ENCODE measurements at regions not wholly inside any gene's neighbourhood (a gene's known extent, or its start where the extent isn't known, plus 50 kb on each side); places are given as distances from the start of the nearest gene placed in this dataset.
"Not testable (repeated sequence)": the region's sequence is repeated elsewhere in the genome, so short reads cannot be mapped to it uniquely, and the experiment has no call there.

DNA sequence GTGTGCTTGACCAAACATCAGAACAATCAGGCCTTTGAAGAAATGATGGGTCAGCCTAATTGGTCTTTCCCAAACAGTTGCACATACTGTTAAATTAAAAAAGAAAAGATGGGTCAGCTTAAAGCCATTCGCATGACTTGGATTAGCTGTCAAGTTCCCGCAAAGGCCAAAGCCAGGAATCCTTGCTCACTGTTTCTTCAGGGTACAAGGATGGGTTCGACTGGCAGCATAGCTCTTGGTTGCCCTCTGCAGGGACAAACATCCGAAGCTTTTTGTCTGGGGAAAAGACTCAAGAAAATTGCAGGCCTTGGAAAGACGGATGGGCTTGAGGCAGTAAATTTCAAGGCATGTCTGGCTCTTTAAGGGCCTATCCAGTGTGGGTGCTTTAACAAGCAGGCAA, 168.0 kb downstream of the HDGFL1 start:
- peak in 2 of 3 donors; percentile 1 to 10 for DNase-seq (ENCODE audit: low read depth in 2 of 3, low spot score in 2 of 3)

DNA sequence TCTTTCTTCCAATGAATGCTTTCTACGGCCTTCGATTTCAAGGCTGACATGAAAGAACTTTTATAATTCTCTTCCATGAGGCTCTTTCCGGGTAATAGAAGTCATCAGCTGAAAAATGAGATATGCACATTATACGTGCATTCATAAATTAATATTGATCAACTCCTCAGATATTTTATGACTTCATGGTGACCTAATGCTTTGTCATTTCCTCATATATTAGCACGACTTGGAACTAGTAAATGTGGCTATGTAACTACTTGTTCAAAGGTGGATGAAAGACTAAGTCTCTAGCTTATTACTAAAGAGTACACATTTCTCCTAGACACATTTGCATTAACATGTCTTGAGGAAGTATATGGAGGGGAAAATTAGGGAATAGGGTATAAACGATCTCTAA, 168.8 kb downstream of the HDGFL1 start:
- DNase-seq (ENCODE audit: low read depth in 2 of 3, low spot score in 2 of 3): no peak

DNA sequence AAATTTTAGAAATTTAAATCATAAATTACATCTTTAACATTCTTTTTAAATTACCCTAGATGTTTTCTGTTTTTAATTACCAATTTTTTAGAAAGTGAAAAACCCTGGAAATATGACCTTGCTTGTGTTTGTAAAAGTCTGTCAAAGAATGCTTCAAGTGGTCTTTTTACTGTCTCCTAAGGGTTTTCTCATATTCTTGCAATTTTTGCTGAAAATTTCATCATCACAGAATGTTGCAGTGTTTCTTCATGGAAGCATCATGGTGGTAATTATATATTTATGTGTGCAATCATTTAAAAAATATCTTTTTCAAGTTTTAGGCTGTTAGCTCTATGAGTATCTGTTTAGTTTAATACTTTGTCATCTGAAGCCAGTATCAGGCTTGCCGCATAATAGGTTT, 178.2 kb downstream of the HDGFL1 start:
- DNase-seq (ENCODE audit: low read depth in 2 of 3, low spot score in 2 of 3): no peak

DNA sequence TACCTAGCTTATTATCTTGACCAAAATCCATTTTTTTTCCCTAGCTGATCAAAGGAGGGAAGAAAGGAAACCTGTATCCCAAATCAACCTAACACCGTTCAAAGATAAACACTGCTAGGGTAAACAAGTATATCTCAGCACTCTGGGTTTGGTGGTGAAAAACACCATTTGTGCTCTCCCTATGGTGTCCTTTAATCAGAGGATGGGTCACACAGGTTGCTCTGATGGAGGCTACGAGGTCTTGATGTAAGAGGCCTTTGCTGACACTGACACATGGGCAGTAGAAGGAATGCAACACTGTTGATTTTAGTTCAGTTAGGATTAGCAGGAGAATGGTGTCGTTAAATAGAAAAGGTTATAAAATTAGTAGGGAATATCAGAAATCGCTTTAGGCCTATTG, 179.3 kb downstream of the HDGFL1 start:
- no peak for DNase-seq (ENCODE audit: low read depth in 2 of 3, low spot score in 2 of 3)

DNA sequence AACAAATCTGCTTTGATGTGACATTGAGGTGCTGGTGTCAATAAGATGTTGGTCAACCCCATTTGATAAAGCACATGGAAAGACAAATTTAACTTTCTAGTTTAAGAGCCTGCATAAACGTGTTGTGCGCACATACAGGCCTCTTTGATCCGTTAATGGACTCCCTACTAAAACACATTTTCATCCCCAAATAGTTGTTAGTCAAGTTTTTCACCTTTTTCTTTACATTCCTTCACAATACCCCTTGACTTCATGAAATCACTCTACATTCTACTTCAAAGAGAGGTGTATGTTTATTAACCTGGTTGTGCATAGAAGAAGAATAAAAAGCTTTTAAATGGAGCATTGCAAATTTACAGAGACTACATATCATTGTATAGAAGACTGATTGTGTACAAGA, 180.3 kb downstream of the HDGFL1 start:
- no peak for DNase-seq (ENCODE audit: low read depth in 2 of 3, low spot score in 2 of 3)

DNA sequence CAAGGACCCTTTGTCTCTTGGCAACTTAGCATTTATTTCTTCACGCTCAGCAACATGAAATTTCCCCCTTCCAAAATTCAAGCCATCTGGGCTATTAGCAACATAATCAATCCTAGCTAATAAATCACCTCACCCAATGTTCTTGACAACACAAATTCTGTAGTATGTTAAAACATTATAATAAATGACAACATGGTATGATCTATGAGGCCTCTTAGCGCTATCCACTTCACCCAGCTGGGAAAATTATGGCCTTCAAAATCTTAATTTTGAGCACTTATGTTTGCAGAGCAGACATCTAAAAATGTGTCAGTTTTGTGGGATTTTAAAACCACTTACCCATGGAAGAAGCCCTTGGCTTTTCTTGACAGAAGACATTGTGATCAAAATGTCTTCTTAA, 181.9 kb downstream of the HDGFL1 start:
- DNase-seq (ENCODE audit: low read depth in 2 of 3, low spot score in 2 of 3): no peak

DNA sequence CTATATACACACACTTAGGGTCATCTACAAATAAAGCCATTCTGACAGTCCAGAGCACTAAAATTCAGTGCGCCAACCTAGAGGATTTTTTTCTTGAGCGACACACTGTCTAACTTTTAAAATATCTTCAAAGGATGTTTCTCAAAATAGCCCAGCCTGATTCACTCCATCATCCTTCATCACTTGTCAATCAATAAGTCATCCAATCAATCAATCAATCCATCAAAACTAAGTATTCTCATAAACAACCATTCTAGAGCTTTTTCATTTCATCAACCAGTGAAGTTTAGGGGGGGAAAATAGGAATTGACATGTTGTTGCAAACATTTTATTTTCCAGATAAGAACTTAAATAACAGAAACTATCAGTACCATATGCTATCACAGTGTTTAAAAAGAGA, 183.2 kb downstream of the HDGFL1 start:
- no peak for DNase-seq (ENCODE audit: low read depth in 2 of 3, low spot score in 2 of 3)

DNA sequence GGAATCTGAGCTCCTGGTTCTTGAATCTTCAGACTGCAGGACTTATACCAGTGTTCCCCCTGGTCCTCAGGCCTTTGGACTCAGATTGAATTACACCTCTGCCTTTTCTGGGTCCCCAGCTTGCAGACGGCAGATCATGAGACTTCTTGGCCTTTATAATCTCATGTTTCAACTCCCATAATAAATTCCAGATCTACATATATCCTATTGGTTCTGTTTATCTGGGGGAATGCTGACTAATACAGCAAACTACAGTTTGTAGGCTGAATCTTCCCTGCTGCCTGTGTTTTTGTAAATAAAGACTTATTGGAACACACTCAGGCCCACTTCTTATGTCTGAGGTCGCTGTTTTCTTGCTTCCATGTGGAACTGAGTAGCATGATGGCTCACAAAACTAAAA, 184.7 kb downstream of the HDGFL1 start:
- no peak for DNase-seq (ENCODE audit: low read depth in 2 of 3, low spot score in 2 of 3)

DNA sequence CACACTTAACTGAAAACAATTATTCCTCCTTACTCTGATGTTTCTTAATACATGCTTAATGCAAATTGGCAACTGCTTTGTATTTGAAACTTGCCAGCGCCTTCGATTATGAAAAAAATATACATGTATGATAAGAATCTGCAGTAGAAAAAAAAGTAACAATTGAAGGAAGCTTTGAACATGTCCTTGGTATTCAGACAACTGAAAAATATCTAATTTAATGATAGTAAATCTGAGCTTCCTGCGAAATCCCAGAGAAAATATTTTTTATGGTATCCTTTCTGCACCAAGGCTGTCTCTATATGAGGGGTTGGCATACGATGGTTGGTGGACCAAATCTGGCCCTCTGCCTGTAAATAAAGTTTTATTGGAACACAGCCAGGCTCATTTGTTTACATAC, 186.2 kb downstream of the HDGFL1 start:
- no peak for DNase-seq (ENCODE audit: low read depth in 2 of 3, low spot score in 2 of 3)

- no peak for DNase-seq (ENCODE audit: low read depth in 2 of 3, low spot score in 2 of 3)
These were observed 187.0 kb downstream of the HDGFL1 start for GRCh38 chr6:22756365-22756764.

DNA sequence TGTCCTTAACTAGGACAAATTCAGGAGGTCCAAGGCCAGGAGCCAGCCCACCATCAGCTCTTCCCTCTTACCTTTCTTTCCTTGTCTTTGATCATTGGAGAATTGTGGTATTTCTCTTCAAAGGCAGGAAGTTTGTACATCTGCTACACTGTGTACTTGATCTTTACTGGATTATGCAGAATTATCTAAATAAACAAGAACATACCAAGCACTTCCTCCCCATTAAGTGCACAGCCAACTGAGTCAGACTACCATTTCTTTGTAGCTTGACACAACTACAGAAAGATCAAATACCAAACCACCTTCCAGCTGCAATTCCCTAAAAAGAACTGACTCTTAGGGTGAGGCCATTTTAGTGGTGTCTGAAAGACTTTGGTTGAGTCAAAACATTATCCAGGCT, 195.1 kb downstream of the HDGFL1 start:
- no peak for DNase-seq (ENCODE audit: low read depth in 2 of 3, low spot score in 2 of 3)

GRCh38 chr6:22765015-22765414, 195.6 kb downstream of the HDGFL1 start:
- no peak for DNase-seq (ENCODE audit: low read depth in 2 of 3, low spot score in 2 of 3)

DNA sequence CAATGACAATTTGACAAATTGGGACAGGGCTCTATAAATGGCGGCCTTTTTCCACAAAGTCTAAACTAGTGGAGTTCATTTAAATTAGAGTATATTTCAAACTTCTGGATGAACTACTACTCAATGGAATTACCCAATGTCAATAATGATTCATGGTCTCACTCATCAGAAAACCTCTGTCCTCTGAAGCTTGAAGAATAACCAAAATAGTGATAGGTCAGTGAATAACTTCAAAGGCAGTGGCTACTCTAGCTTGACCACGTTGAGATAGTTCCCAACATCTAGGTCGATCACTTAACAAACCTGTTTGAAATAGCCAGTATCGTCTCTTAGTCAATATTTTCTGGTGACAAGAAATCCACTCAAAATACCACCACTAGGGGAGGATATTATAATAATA, 197.6 kb downstream of the HDGFL1 start:
- DNase-seq (ENCODE audit: low read depth in 2 of 3, low spot score in 2 of 3): no peak

DNA sequence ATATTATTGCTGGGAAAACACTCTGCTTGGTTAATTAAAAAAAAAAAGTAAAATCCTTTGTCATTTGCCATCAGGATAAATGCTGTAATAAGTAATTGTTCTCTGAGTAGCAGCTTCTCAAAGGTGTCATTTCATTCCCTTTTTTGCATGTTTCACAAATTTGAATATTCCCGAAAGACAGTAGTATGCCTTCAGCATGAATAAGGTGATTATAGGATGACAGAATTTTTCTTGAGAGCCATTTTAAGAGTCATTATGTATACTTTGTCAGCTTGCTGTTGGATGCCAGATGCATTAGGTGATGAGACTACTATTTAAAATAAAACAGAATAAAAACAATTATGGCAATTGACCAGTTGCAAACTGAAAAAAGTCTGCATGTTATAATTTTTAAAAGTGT, 200.7 kb downstream of the HDGFL1 start:
- no peak for DNase-seq (ENCODE audit: low read depth in 2 of 3, low spot score in 2 of 3)

GRCh38 chr6:22774129-22774528, 204.8 kb downstream of the HDGFL1 start:
- DNase-seq (ENCODE audit: low read depth in 2 of 3, low spot score in 2 of 3): no peak

- DNase-seq (ENCODE audit: low read depth in 2 of 3, low spot score in 2 of 3): not testable (repeated sequence)
These were observed 209.1 kb downstream of the HDGFL1 start for GRCh38 chr6:22778438-22778837.

DNA sequence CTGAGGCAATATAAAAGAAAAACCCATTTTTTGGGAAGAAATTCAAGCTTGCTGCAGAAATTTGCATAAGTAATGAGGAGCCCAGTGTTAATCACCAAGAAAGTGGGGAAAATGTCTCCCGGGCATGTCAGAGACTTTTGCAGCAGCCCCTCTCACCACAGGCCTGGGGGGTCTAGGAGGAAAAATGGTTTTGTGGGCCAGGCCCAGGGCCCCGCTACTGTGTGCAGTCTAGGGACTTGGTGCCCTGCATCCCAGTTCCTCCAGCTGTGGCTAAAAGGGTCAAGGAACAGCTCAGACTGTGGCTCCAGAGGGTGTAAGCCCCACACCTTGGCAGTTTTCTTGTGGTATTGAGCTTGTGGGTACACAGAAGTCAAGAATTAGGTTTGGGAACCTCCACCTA, 209.7 kb downstream of the HDGFL1 start:
- no peak for DNase-seq (ENCODE audit: low read depth in 2 of 3, low spot score in 2 of 3)

DNA sequence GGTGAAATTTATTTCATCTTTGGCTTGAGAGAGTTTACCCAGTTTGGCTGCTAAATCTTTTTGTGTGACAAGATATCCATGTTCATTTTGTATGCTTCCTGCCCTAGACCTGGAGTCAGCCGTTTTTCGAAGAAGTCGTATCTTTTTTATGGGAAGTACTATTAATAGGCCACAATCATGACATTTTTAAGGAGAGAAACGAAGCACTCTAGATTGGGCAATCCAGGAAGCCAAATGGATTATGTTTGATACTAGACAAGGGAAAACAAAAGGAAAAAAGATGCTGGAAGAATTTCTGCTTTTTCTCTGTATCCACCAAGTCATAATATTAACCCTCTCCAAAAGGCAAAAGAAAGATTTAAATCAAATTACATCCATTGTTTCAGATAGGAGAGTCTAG, 214.6 kb downstream of the HDGFL1 start:
- DNase-seq (ENCODE audit: low read depth in 2 of 3, low spot score in 2 of 3): no peak

GRCh38 chr6:22784601-22785410, 215.4 kb downstream of the HDGFL1 start:
- no peak for DNase-seq (ENCODE audit: low read depth in 2 of 3, low spot score in 2 of 3)

- no peak for DNase-seq (ENCODE audit: low read depth in 2 of 3, low spot score in 2 of 3)
These were observed 218.7 kb downstream of the HDGFL1 start for GRCh38 chr6:22788038-22788437.

- no peak for DNase-seq (ENCODE audit: low read depth in 2 of 3, low spot score in 2 of 3)
These were observed 219.9 kb downstream of the HDGFL1 start for GRCh38 chr6:22789315-22789714.

GRCh38 chr6:22794844-22795243, 225.5 kb downstream of the HDGFL1 start:
- no peak for DNase-seq (ENCODE audit: low read depth in 2 of 3, low spot score in 2 of 3)

GRCh38 chr6:22800451-22800850, 231.1 kb downstream of the HDGFL1 start:
- DNase-seq (ENCODE audit: low read depth in 2 of 3, low spot score in 2 of 3): no peak

All from hematopoietic multipotent progenitor cell (in vitro differentiated cells).